Panc1 (cell line): ENCODE measurements at regions not wholly inside any gene's neighbourhood (a gene's known extent, or its start where the extent isn't known, plus 50 kb on each side); places are given as distances from the start of the nearest gene placed in this dataset.

Experiments used
- ATAC-seq: fragments of 200-7000 bp; cut with Tn5 transposase; 2 replicates; pipeline ENCODE4 v1.9.1; 2020; ENCODE audit warnings: mild to moderate bottlenecking, moderate library complexity
- BruUV-seq: library from RNA; stranded (reverse); fragments of 400-500 nt; replicated peaks from 2 replicates; lab custom pipeline; 2021; lab: Mats Ljungman, UMichigan
- CTCF ChIA-PET: fragments of 300-600 bp; sonication (Branson Sonifier 250); formaldehyde crosslinking; loops from one replicate; lab custom pipeline; 2022; ENCODE audit warnings: antibody characterized with exemption; lab: Charles Lee
- POLR2A ChIA-PET: fragments of 300-600 bp; sonication (Branson Sonifier 250); formaldehyde crosslinking; loops from one replicate; lab custom pipeline; 2022; ENCODE audit warnings: antibody characterized with exemption; lab: Charles Lee
- DNase-seq: peaks from one replicate; pipeline ENCODE4 v3.0.0-alpha.2; 2010; ENCODE audit warnings: low read depth, low spot score
- H3K27ac ChIP-seq: 2 replicates; pipeline ENCODE4 v1.5.1; 2011; ENCODE audit warnings: mild to moderate bottlenecking, low read length, inconsistent platforms
- H3K27me3 ChIP-seq: fragments of 200-500 bp; sonication (Bioruptor generic); 2 replicates; pipeline ENCODE4 v1.6.0; 2014; ENCODE audit warnings: low read length, inconsistent platforms; ENCODE audit not compliant: control insufficient read depth, insufficient read depth
- H3K36me3 ChIP-seq: fragments of 200-500 bp; sonication (Bioruptor generic); 2 replicates; pipeline ENCODE4 v1.5.1; 2014; ENCODE audit warnings: inconsistent platforms, mild to moderate bottlenecking, low read length, moderate library complexity; ENCODE audit not compliant: control insufficient read depth, insufficient read depth
- H3K4me1 ChIP-seq: 2 replicates; pipeline ENCODE4 v1.5.1; 2011; ENCODE audit warnings: inconsistent platforms, mild to moderate bottlenecking, low read length, moderate library complexity; ENCODE audit not compliant: control insufficient read depth, insufficient read depth
- H3K4me3 ChIP-seq, 2 experiments: 2 replicates each; pipeline ENCODE4 v1.5.1; 2011 to 2012; ENCODE audit warnings: low read depth in 2 of 2, low read length in 2 of 2, mild to moderate bottlenecking in 2 of 2, inconsistent platforms in 1 of 2, moderate library complexity in 1 of 2
- H3K9me3 ChIP-seq: fragments of 200-500 bp; sonication (Bioruptor generic); 2 replicates; pipeline ENCODE4 v1.5.1; 2014; ENCODE audit warnings: low read depth, mild to moderate bottlenecking, inconsistent platforms, low read length, moderate library complexity; ENCODE audit not compliant: control insufficient read depth, insufficient read depth
- CTCF ChIP-seq: fragments of 450-650 bp; IDR thresholded peaks from 2 replicates; pipeline ENCODE4 v1.5.1; 2017; ENCODE audit warnings: mild to moderate bottlenecking
- POLR2AphosphoS5 ChIP-seq: IDR thresholded peaks from 2 replicates; pipeline ENCODE4 v1.6.1; 2012; ENCODE audit warnings: mild to moderate bottlenecking, low read depth, low read length, moderate library complexity
- SIN3A ChIP-seq: IDR thresholded peaks from 2 replicates; pipeline ENCODE4 v1.6.1; 2012; ENCODE audit warnings: low read depth, mild to moderate bottlenecking, low read length, moderate library complexity, borderline replicate concordance; ENCODE audit not compliant: insufficient read depth
- TCF7L2 ChIP-seq: IDR thresholded peaks from 2 replicates; pipeline ENCODE4 v1.6.1; 2011; ENCODE audit warnings: mild to moderate bottlenecking, low read depth, low read length, inconsistent platforms
- in situ Hi-C: cut with HindIII; loops from 2 replicates; pipeline ENCODE4 v1.10.0; 2016; ENCODE audit warnings: low sequenced_read_pairs, low pct_unique_long_range_greater_than_20kb
- intact Hi-C: fragments of 100-400 bp; cut with micrococcal nuclease; formaldehyde crosslinking; loops from one replicate; pipeline ENCODE4 v1.10.0; 2022; ENCODE audit not compliant: unreplicated experiment
- TF ChIP-seq, protein P1 (sequence below), 2 experiments: IDR thresholded peaks; 2 replicates each; pipeline ENCODE4 v1.6.1; 2011 to 2012; ENCODE audit warnings: low read depth in 2 of 2, control low read depth in 1 of 2, low read length in 1 of 2, mild to moderate bottlenecking in 1 of 2, moderate library complexity in 1 of 2; ENCODE audit not compliant: insufficient read depth in 1 of 2

- DNase-seq = no peak
- Histone ChIP-seq H3K9me3 (no peaks in the 10 kb centered on the region), H3K27me3 (no peaks in the 10 kb centered on the region), H3K4me3 (no peak overlapping the region), H3K27ac (no peak overlapping the region), H3K4me1 (no peaks in the 10 kb centered on the region), H3K36me3 (no peaks in the 10 kb centered on the region)
- ATAC-seq = no peak
- in situ Hi-C loops (no loop called here), intact Hi-C loops (no loop called here)
- no TSS peak for BruUV-seq
- POLR2A ChIA-PET = interaction anchor here (0.5 kb wide), 1 partner anchor 214 kb away, joined by 3 read pairs; no protein-coding TSS in a partner anchor
- no peak for TF ChIP-seq CTCF
- TF ChIP-seq TCF7L2 = no peak
- no peak for TF ChIP-seq POLR2AphosphoS5
- TF ChIP-seq, protein P1, sequence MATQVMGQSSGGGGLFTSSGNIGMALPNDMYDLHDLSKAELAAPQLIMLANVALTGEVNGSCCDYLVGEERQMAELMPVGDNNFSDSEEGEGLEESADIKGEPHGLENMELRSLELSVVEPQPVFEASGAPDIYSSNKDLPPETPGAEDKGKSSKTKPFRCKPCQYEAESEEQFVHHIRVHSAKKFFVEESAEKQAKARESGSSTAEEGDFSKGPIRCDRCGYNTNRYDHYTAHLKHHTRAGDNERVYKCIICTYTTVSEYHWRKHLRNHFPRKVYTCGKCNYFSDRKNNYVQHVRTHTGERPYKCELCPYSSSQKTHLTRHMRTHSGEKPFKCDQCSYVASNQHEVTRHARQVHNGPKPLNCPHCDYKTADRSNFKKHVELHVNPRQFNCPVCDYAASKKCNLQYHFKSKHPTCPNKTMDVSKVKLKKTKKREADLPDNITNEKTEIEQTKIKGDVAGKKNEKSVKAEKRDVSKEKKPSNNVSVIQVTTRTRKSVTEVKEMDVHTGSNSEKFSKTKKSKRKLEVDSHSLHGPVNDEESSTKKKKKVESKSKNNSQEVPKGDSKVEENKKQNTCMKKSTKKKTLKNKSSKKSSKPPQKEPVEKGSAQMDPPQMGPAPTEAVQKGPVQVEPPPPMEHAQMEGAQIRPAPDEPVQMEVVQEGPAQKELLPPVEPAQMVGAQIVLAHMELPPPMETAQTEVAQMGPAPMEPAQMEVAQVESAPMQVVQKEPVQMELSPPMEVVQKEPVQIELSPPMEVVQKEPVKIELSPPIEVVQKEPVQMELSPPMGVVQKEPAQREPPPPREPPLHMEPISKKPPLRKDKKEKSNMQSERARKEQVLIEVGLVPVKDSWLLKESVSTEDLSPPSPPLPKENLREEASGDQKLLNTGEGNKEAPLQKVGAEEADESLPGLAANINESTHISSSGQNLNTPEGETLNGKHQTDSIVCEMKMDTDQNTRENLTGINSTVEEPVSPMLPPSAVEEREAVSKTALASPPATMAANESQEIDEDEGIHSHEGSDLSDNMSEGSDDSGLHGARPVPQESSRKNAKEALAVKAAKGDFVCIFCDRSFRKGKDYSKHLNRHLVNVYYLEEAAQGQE (IDR thresholded peaks at IDR 0.05; ENCODE audit: insufficient read depth in 1 of 2, low read depth in 2 of 2, low read length in 1 of 2) = no peak
- no peak for TF ChIP-seq SIN3A
- CTCF ChIA-PET = no interaction called here
These were observed 438.4 kb upstream of the SULF2 start for GRCh38 chr20:48223715-48224114.

DNA sequence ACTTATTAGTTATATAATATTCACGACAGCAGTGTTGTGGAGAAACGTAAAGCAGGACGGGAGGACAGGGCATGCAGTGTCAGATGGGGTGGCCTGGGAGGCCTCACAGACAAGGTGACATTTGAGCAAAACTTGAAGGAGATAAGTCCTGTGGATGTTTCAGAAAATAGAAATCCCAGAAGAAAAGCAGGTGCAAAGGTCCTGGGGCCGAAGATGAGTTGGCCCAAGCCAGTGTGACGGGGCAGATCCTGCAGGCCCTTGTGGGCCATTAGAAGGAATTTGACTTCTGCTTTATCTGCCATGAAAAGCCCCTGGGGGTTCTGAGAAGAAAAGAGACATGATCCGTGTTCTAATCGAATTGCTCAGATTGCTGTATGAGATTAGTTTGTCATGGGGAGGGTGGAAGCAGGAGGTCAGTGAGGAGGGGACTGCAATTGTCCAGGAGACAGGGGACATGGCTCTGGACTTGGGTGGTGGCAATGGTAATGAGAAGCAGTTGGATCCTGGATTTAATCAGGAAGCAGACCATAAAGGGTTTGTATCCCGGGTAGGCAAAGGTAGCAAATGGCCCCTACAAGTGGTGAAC lies 437.4 kb upstream of the SULF2 start:
- CTCF ChIA-PET = no interaction called here
- intact Hi-C loops (no loop called here), in situ Hi-C loops (no loop called here)
- Histone ChIP-seq H3K4me3 (no peak overlapping the region), H3K9me3 (no peaks in the 10 kb centered on the region), H3K27me3 (no peaks in the 10 kb centered on the region), H3K36me3 (no peaks in the 10 kb centered on the region), H3K4me1 (no peaks in the 10 kb centered on the region), H3K27ac (no peak overlapping the region)
- no peak for ATAC-seq
- BruUV-seq = no TSS peak
- DNase-seq = no peak
- POLR2A ChIA-PET = no interaction called here
- no peak for TF ChIP-seq CTCF
- TF ChIP-seq SIN3A = no peak
- no peak for TF ChIP-seq POLR2AphosphoS5
- TF ChIP-seq TCF7L2 = no peak
- TF ChIP-seq, protein P1 (IDR thresholded peaks at IDR 0.05; ENCODE audit: insufficient read depth in 1 of 2, low read depth in 2 of 2, low read length in 1 of 2) = no peak
